ENCODE measurements at regions not wholly inside any gene's neighbourhood (a gene's known extent, or its start where the extent isn't known, plus 50 kb on each side); places are given as distances from the start of the nearest gene placed in this dataset.

DNA sequence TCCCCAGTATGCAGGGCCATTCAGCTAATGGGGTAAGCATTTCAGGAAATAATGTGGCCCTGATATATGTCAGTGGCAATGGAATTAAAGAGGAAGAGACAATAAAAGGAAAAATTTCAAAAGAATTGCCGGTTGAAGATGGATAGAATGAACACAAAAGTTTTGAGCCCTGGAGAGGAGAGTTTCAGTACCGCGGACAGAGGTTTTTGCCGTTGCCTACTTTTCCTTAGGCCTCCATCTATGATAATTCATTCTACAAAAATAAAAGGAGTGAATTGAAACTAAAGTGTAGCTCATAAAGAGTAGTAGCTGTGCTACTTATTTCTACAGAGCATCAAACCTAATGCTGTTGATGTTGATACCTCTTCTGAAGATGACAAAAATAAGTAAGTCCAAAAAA is 140.7 kb downstream of the RNASET2 start:
- H3K27me3 ChIP-seq (ENCODE audit: control insufficient read depth in 2 of 2, insufficient read depth in 2 of 2, low read length in 2 of 2) = no peaks in the 10 kb centered on the region
- no peaks in the 10 kb centered on the region for H4K20me1 ChIP-seq (replicated peaks; ENCODE audit: control insufficient read depth, extremely low read depth, insufficient read depth, low read length)
- H3K27ac ChIP-seq (ENCODE audit: insufficient read depth, low read depth, low read length) = no peak overlapping the region
- no peak overlapping the region for H2AFZ ChIP-seq (ENCODE audit: low read depth, low read length)
- intact Hi-C loops (cut with micrococcal nuclease) (no loop called here), dilution Hi-C loops (cut with MboI; ENCODE audit: extremely low pct_ligation_motif_present, low sequenced_read_pairs) (no loop called here)
- H3K9ac ChIP-seq (replicated peaks; ENCODE audit: extremely low read depth, insufficient read depth, low read length) = no peak overlapping the region
- no peak for TF ChIP-seq POLR2A (IDR thresholded peaks at IDR 0.05; ENCODE audit: low read depth, low read length)
- no peak for TF ChIP-seq GATA2 (IDR thresholded peaks at IDR 0.05; ENCODE audit: insufficient read depth, insufficient read length, low read depth, low read length)
- TF ChIP-seq POLR2AphosphoS5 (IDR thresholded peaks at IDR 0.05; ENCODE audit: insufficient read depth, low read depth, low read length) = no peak
- no peak for TF ChIP-seq JUN (IDR thresholded peaks at IDR 0.05; ENCODE audit: borderline replicate concordance, insufficient read depth, insufficient read length, low read depth)
- no peak for TF ChIP-seq EZH2 (IDR thresholded peaks at IDR 0.05; ENCODE audit: borderline replicate concordance, low read depth, low read length, severe bottlenecking)
- TF ChIP-seq FOS (IDR thresholded peaks at IDR 0.05; ENCODE audit: borderline replicate concordance, insufficient read depth, low read length) = no peak
- TF ChIP-seq, protein P1, sequence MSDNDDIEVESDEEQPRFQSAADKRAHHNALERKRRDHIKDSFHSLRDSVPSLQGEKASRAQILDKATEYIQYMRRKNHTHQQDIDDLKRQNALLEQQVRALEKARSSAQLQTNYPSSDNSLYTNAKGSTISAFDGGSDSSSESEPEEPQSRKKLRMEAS (IDR thresholded peaks at IDR 0.05; ENCODE audit: insufficient read depth, insufficient read length) = no peak
- TF ChIP-seq MYC (IDR thresholded peaks at IDR 0.05; ENCODE audit: low read depth, low read length) = no peak
- TF ChIP-seq, protein P2, sequence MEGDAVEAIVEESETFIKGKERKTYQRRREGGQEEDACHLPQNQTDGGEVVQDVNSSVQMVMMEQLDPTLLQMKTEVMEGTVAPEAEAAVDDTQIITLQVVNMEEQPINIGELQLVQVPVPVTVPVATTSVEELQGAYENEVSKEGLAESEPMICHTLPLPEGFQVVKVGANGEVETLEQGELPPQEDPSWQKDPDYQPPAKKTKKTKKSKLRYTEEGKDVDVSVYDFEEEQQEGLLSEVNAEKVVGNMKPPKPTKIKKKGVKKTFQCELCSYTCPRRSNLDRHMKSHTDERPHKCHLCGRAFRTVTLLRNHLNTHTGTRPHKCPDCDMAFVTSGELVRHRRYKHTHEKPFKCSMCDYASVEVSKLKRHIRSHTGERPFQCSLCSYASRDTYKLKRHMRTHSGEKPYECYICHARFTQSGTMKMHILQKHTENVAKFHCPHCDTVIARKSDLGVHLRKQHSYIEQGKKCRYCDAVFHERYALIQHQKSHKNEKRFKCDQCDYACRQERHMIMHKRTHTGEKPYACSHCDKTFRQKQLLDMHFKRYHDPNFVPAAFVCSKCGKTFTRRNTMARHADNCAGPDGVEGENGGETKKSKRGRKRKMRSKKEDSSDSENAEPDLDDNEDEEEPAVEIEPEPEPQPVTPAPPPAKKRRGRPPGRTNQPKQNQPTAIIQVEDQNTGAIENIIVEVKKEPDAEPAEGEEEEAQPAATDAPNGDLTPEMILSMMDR (IDR thresholded peaks at IDR 0.05; ENCODE audit: extremely low read depth in 1 of 2, insufficient read depth in 1 of 2, low read depth in 1 of 2, low read length in 2 of 2) = no peak
- no peaks in the 10 kb centered on the region for H3K9me1 ChIP-seq (replicated peaks; ENCODE audit: control insufficient read depth, extremely low read depth, insufficient read depth, low read length)
- ChIA-PET POLR2A (no interaction called here), CTCF (no interaction called here)
- no peaks in the 10 kb centered on the region for H3K36me3 ChIP-seq (ENCODE audit: control insufficient read depth in 2 of 2, extremely low read depth in 1 of 2, insufficient read depth in 2 of 2, low read length in 2 of 2)
- BruUV-seq (replicated peaks) = no TSS peak
- H3K4me2 ChIP-seq (ENCODE audit: insufficient read depth, low read length) = no peak overlapping the region
- FAIRE-seq (no peak), DNase-seq (ENCODE audit: low read depth, low spot score) (no peak)
- no peaks in the 10 kb centered on the region for H3K4me1 ChIP-seq (ENCODE audit: control insufficient read depth, extremely low read depth, insufficient read depth, low read length)
- no peaks in the 10 kb centered on the region for H3K9me3 ChIP-seq (replicated peaks; ENCODE audit: control insufficient read depth, insufficient read depth, low read length)
- H3K4me3 ChIP-seq (replicated peaks in 1 of 3; ENCODE audit: insufficient read depth in 1 of 3, low read depth in 1 of 3, low read length in 3 of 3) = no peak overlapping the region
- no peaks in the 10 kb centered on the region for H3K79me2 ChIP-seq (ENCODE audit: control insufficient read depth, insufficient read depth, low read length)

Measured in endothelial cell of umbilical vein (primary cell).